ENCODE measurements at regions not wholly inside any gene's neighbourhood (a gene's known extent, or its start where the extent isn't known, plus 50 kb on each side); places are given as distances from the start of the nearest gene placed in this dataset.

- intact Hi-C loops (cut with DNase I): no loop called here
- Histone ChIP-seq H3K4me3 (no peak overlapping the region), H3K9me3 (no peaks in the 10 kb centered on the region), H3K36me3 (no peaks in the 10 kb centered on the region), H3K27ac (no peak overlapping the region), H3K4me1 (ENCODE audit: insufficient read depth) (no peaks in the 10 kb centered on the region), H3K27me3 (no peaks in the 10 kb centered on the region)
- TF ChIP-seq CTCF (IDR thresholded peaks at IDR 0.05) (no peak), POLR2A (IDR thresholded peaks at IDR 0.05) (no peak), EP300 (IDR thresholded peaks at IDR 0.05) (no peak)
- DNase-seq: no peak
Measured at GRCh38 chr2:125445495-125445894, 1210.5 kb upstream of the GYPC start.

GRCh38 chr2:125450092-125450491 is 1205.9 kb upstream of the GYPC start:
- H3K4me1 ChIP-seq (ENCODE audit: insufficient read depth): no peaks in the 10 kb centered on the region
- no peak overlapping the region for H3K4me3 ChIP-seq
- no peak overlapping the region for H3K27ac ChIP-seq
- DNase-seq: no peak
- H3K36me3 ChIP-seq: no peaks in the 10 kb centered on the region
- no peaks in the 10 kb centered on the region for H3K9me3 ChIP-seq
- intact Hi-C loops (cut with DNase I): no loop called here
- TF ChIP-seq CTCF (IDR thresholded peaks at IDR 0.05): no peak
- no peak for TF ChIP-seq POLR2A (IDR thresholded peaks at IDR 0.05)
- TF ChIP-seq EP300 (IDR thresholded peaks at IDR 0.05): no peak
- 82 to 90% (median 88%) methylated on average over 4 of the region's 4 CpGs for WGBS, 3 donors
- H3K27me3 ChIP-seq: no peaks in the 10 kb centered on the region

- no peaks in the 10 kb centered on the region for H3K27me3 ChIP-seq
- intact Hi-C loops (cut with DNase I): no loop called here
- no peak for DNase-seq
- H3K4me1 ChIP-seq (ENCODE audit: insufficient read depth): no peaks in the 10 kb centered on the region
- no peak overlapping the region for H3K4me3 ChIP-seq
- H3K27ac ChIP-seq: no peak overlapping the region
- no peak for TF ChIP-seq EP300 (IDR thresholded peaks at IDR 0.05)
- no peak for TF ChIP-seq POLR2A (IDR thresholded peaks at IDR 0.05)
- no peak for TF ChIP-seq CTCF (IDR thresholded peaks at IDR 0.05)
- WGBS, 3 donors: 32 to 68% (median 53%) methylated on average over 1 of the region's 1 CpG
- no peaks in the 10 kb centered on the region for H3K9me3 ChIP-seq
- no peaks in the 10 kb centered on the region for H3K36me3 ChIP-seq
Measured at GRCh38 chr2:125455110-125455509, 1200.8 kb upstream of the GYPC start.

- no peak for TF ChIP-seq POLR2A (IDR thresholded peaks at IDR 0.05)
- TF ChIP-seq CTCF (IDR thresholded peaks at IDR 0.05): no peak
- TF ChIP-seq EP300 (IDR thresholded peaks at IDR 0.05): no peak
- H3K4me1 ChIP-seq (ENCODE audit: insufficient read depth): no peaks in the 10 kb centered on the region
- H3K36me3 ChIP-seq: no peaks in the 10 kb centered on the region
- WGBS, 3 donors: 2 to 11% (median 5%) methylated on average over 3 of the region's 3 CpGs
- intact Hi-C loops (cut with DNase I): loop anchor here in 1 of 4 donors (2.0 kb wide), 1 partner anchor 32 kb away; no protein-coding TSS in a partner anchor
- H3K27ac ChIP-seq: no peak overlapping the region
- no peaks in the 10 kb centered on the region for H3K27me3 ChIP-seq
- no peaks in the 10 kb centered on the region for H3K9me3 ChIP-seq
- H3K4me3 ChIP-seq: no peak overlapping the region
- no peak for DNase-seq
Measured at GRCh38 chr2:125456693-125457363, 1199.1 kb upstream of the GYPC start.
